K562 (cell line): ENCODE measurements at regions not wholly inside any gene's neighbourhood (a gene's known extent, or its start where the extent isn't known, plus 50 kb on each side); places are given as distances from the start of the nearest gene placed in this dataset.

ENCODE experiments used
- ATAC-seq: fragments of 200-7000 bp; cut with Tn5 transposase; 3 replicates; pipeline ENCODE4 v1.9.1; 2020; ENCODE audit warnings: moderate library complexity
- BruUV-seq: library from RNA; stranded (reverse); fragments of 400-500 nt; replicated peaks from 2 replicates; lab custom pipeline; 2021; lab: Mats Ljungman, UMichigan
- CTCF ChIA-PET: fragments of 300-600 bp; formaldehyde crosslinking; extraction: SDS; loops from one replicate; lab custom pipeline; 2021; ENCODE audit warnings: low intra/inter-chr PET ratio; lab: Yijun Ruan, JAX
- POLR2A ChIA-PET: fragments of 300-600, 350-650 bp; sonication (Branson Sonifier 250); formaldehyde crosslinking; extraction: SDS; loops from one replicate; lab custom pipeline; 2021; ENCODE audit warnings: antibody characterized with exemption, inconsistent platforms; lab: Yijun Ruan, JAX
- DNase-seq, 4 experiments: peaks; one replicate each; pipeline versions ENCODE4 v3.0.0 to v3.0.0-alpha.2; 2011 to 2018; ENCODE audit warnings: low spot score in 3 of 4, mixed read lengths in 3 of 4; ENCODE audit errors: extremely low read depth in 1 of 4
- FAIRE-seq: peaks from 2 replicates; lab custom pipeline; 2011; peaks lifted over from hg19 to GRCh38; lab: Jason Lieb, UNC
- H2AFZ ChIP-seq: 2 replicates; pipeline ENCODE4 v1.6.0; 2011; ENCODE audit warnings: low read depth, low read length, control low read depth, inconsistent platforms
- H3K27ac ChIP-seq: fragments of 200-600 bp; 3 replicates; pipeline ENCODE4 v1.8.0; 2011; ENCODE audit warnings: low read depth, mild to moderate bottlenecking, control low read depth, inconsistent platforms, low read length, moderate library complexity, mixed read lengths; ENCODE audit errors: extremely low read depth
- H3K27me3 ChIP-seq, 2 experiments: fragments of 300-600 bp in 1 of 2; 2 replicates in 1 of 2; 3 replicates in 1 of 2; pipeline versions ENCODE4 v1.6.0 to v1.8.0; 2011; ENCODE audit warnings: inconsistent platforms in 2 of 2, low read length in 2 of 2, mild to moderate bottlenecking in 1 of 2, mixed read lengths in 1 of 2, moderate library complexity in 1 of 2; ENCODE audit not compliant: control insufficient read depth in 2 of 2, insufficient read depth in 2 of 2
- H3K36me3 ChIP-seq: fragments of 300-600 bp; 3 replicates; pipeline ENCODE4 v1.8.0; 2011; ENCODE audit warnings: mild to moderate bottlenecking, low read length, inconsistent platforms; ENCODE audit not compliant: control insufficient read depth, insufficient read depth
- H3K4me1 ChIP-seq, 2 experiments: fragments of 200-600 bp in 1 of 2; replicated peaks in 1 of 2; 2 replicates in 1 of 2; 3 replicates in 1 of 2; pipeline versions ENCODE4 v1.5.1 to v1.8.0; 2011; ENCODE audit warnings: inconsistent platforms in 2 of 2, low read length in 2 of 2, mild to moderate bottlenecking in 1 of 2, mixed read lengths in 1 of 2, moderate library complexity in 1 of 2; ENCODE audit not compliant: control insufficient read depth in 2 of 2, insufficient read depth in 2 of 2
- H3K4me2 ChIP-seq: 2 replicates; pipeline ENCODE4 v1.6.1; 2011; ENCODE audit warnings: low read length, control low read depth, inconsistent platforms, mixed read lengths; ENCODE audit not compliant: insufficient read depth
- H3K4me3 ChIP-seq: fragments of 200-600 bp; sonication (generic), shearing (Covaris generic); 2 replicates; pipeline ENCODE4 v1.5.1; 2016; ENCODE audit warnings: control low read depth, inconsistent platforms
- H3K79me2 ChIP-seq: fragments of 200-600 bp; 3 replicates; pipeline ENCODE4 v1.8.0; 2011; ENCODE audit warnings: low read length, inconsistent platforms; ENCODE audit not compliant: control insufficient read depth, insufficient read depth
- H3K9ac ChIP-seq, 2 experiments: 2 replicates each; pipeline versions ENCODE4 v1.6.0 to v1.6.1; 2011; ENCODE audit warnings: low read depth in 2 of 2, low read length in 2 of 2, control low read depth in 1 of 2, inconsistent platforms in 1 of 2, mild to moderate bottlenecking in 1 of 2, mixed read lengths in 1 of 2; ENCODE audit not compliant: insufficient read depth in 1 of 2
- H3K9me1 ChIP-seq: one replicate; pipeline ENCODE4 v1.6.0; 2011; ENCODE audit warnings: inconsistent platforms, mild to moderate bottlenecking, low read length, moderate library complexity; ENCODE audit not compliant: control insufficient read depth, insufficient read depth
- H3K9me3 ChIP-seq: replicated peaks from 2 replicates; pipeline ENCODE4 v1.5.1; 2011; ENCODE audit warnings: low read depth, low read length, inconsistent platforms; ENCODE audit not compliant: control insufficient read depth, insufficient read depth
- H4K20me1 ChIP-seq: replicated peaks from 2 replicates; pipeline ENCODE4 v1.6.1; 2011; ENCODE audit warnings: low read length, inconsistent platforms, mixed read lengths; ENCODE audit not compliant: control insufficient read depth, insufficient read depth
- CEBPB ChIP-seq: fragments of 450-650 bp; IDR thresholded peaks from 2 replicates; pipeline ENCODE4 v1.6.1; 2016; ENCODE audit warnings: missing genetic modification characterization, missing compliant biosample characterization
- CEBPG ChIP-seq, 3 experiments: fragments of 200-800 bp in 1 of 3; sonication (Bioruptor generic) in 1 of 3; sonication (generic) in 1 of 3; formaldehyde crosslinking in 1 of 3; IDR thresholded peaks in 2 of 3; conservative IDR thresholded peaks in 1 of 3; 2 replicates each; pipeline versions ENCODE4 v1.6.1 to v1.8.0; 2016 to 2022; ENCODE audit warnings: missing compliant biosample characterization in 2 of 3, missing genetic modification characterization in 2 of 3, mild to moderate bottlenecking in 1 of 3, missing genetic modification reagents in 1 of 3
- CGGBP1 ChIP-seq: fragments of 250-450 bp; sonication (Bioruptor Pico); IDR thresholded peaks from 2 replicates; pipeline ENCODE4 v1.9.0; 2021; ENCODE audit warnings: mild to moderate bottlenecking
- CHAMP1 ChIP-seq: fragments of 450-650 bp; IDR thresholded peaks from 2 replicates; pipeline ENCODE4 v1.6.1; 2016; ENCODE audit warnings: mild to moderate bottlenecking
- CTCF ChIP-seq, 3 experiments: IDR thresholded peaks in 2 of 3; conservative IDR thresholded peaks in 1 of 3; 2 replicates each; pipeline ENCODE4 v1.5.1; 2011 to 2012; ENCODE audit warnings: low read length in 3 of 3, mild to moderate bottlenecking in 3 of 3, control low read depth in 2 of 3, improper control_type of control experiment in 1 of 3, inconsistent platforms in 1 of 3, low read depth in 1 of 3, mixed read lengths in 1 of 3, moderate library complexity in 1 of 3; ENCODE audit not compliant: insufficient read depth in 2 of 3
- ETV5 ChIP-seq: sonication (generic); formaldehyde crosslinking; IDR thresholded peaks from 2 replicates; pipeline ENCODE4 v1.4.0; 2020; ENCODE audit warnings: low read depth, mild to moderate bottlenecking, missing genetic modification reagents
- RBM34 ChIP-seq: fragments of 200-400 bp; formaldehyde crosslinking; IDR thresholded peaks from 2 replicates; pipeline ENCODE4 v1.6.1; 2018; ENCODE audit warnings: low read length, borderline replicate concordance; ENCODE audit not compliant: insufficient read depth
- ZBTB33 ChIP-seq: sonication (generic); formaldehyde crosslinking; IDR thresholded peaks from 2 replicates; pipeline ENCODE4 v1.8.1; 2023; ENCODE audit warnings: mild to moderate bottlenecking, missing genetic modification reagents
- WGBS: fragments of 100-300 bp; shearing (Covaris generic); methylation state at CpG from one replicate; pipeline ENCODE4 v1.1.6; 2016; ENCODE audit warnings: low coverage, mixed read lengths; ENCODE audit not compliant: insufficient coverage; ENCODE audit errors: missing lambda C conversion rate; 5-methylcytosine and 5-hydroxymethylcytosine counted together
- in situ Hi-C: fragments of 300-500 bp; cut with MboI; formaldehyde crosslinking; loops from 4 replicates; pipeline ENCODE4 v1.15.0; 2018; ENCODE audit warnings: inconsistent platforms, mixed read lengths
- intact Hi-C: fragments of 100-400 bp; cut with micrococcal nuclease; formaldehyde crosslinking; loops from 2 replicates; pipeline ENCODE4 v1.14.2; 2022

- no peaks in the 10 kb centered on the region for H4K20me1 ChIP-seq
- ATAC-seq, result no peak
- POLR2A ChIA-PET, result no interaction called here
- H3K79me2 ChIP-seq, result peaks cover 35% of the 10 kb centered on the region
- H3K4me2 ChIP-seq, result no peak overlapping the region
- 88% methylated on average over 5 of the region's 11 CpGs for WGBS
- no peak overlapping the region for H3K4me3 ChIP-seq
- no peaks in the 10 kb centered on the region for H3K27me3 ChIP-seq
- H3K9ac ChIP-seq, result no peak overlapping the region
- no peak for FAIRE-seq
- H3K9me1 ChIP-seq, result no peaks in the 10 kb centered on the region
- 0 out of 6 replicates have a peak, but pooled peaks of 1 of the 3 experiments have one; percentile 18 for TF ChIP-seq CTCF (IDR thresholded peaks at IDR 0.05 in 2 of 3, conservative IDR thresholded peaks at IDR 0.05 in 1 of 3; ENCODE audit: insufficient read depth in 2 of 3, low read depth in 1 of 3, low read length in 3 of 3)
- peak; percentile 98 for TF ChIP-seq ZBTB33 (CRISPR knock-in tag)
- TF ChIP-seq RBM34, result no peak
- TF ChIP-seq CHAMP1, result peak; percentile 31; the same call in 1 of the 2 replicates
- TF ChIP-seq CEBPB (tag), result peak; percentile 78
- TF ChIP-seq ETV5, result no peak
- 0 out of 2 replicates have a peak, but pooled peaks have one; percentile 20 for TF ChIP-seq CEBPG (CRISPR knock-in tag; IDR thresholded peaks at IDR 0.05)
- TF ChIP-seq CEBPG (tag; conservative IDR thresholded peaks at IDR 0.05 in 1 of 2, IDR thresholded peaks at IDR 0.05 in 1 of 2), result peak; percentile 13 to 47; a peak in 1 of 4 replicates
- no peak for TF ChIP-seq CGGBP1 (CRISPR knock-in tag)
- CTCF ChIA-PET, result no interaction called here
- in situ Hi-C loops (no loop called here), intact Hi-C loops (no loop called here)
- peaks cover 0 to 3% of the 10 kb centered on the region in 2 experiments; a peak in 2 of 5 replicates for H3K4me1 ChIP-seq
- H3K27ac ChIP-seq, result no peak overlapping the region
- H3K9me3 ChIP-seq, result no peaks in the 10 kb centered on the region; the same call in 1 of the 2 replicates
- no TSS peak for BruUV-seq
- no peak for DNase-seq
- H3K36me3 ChIP-seq, result peaks cover 14% of the 10 kb centered on the region; the same call in 1 of the 3 replicates
- H2AFZ ChIP-seq, result no peak overlapping the region
These were observed 312.2 kb downstream of the BRD1 start for GRCh38 chr22:49515475-49515874.
